MM.1S (cell line): ENCODE measurements at regions not wholly inside any gene's neighbourhood (a gene's known extent, or its start where the extent isn't known, plus 50 kb on each side); places are given as distances from the start of the nearest gene placed in this dataset.

Source experiments
- DNase-seq: peaks from one replicate; pipeline ENCODE4 v3.0.0-alpha.2; 2015
- H2AFZ ChIP-seq: fragments of 300-600 bp; sonication (generic); 2 replicates; pipeline ENCODE4 v1.6.0; 2016; ENCODE audit warnings: antibody characterized with exemption, low read length
- H3F3A ChIP-seq: fragments of 300-600 bp; sonication (generic); 2 replicates; pipeline ENCODE4 v1.6.1; 2016; ENCODE audit warnings: mild to moderate bottlenecking, antibody characterized with exemption, low read length, moderate library complexity, mixed read lengths; ENCODE audit not compliant: insufficient read depth
- H3K27ac ChIP-seq: fragments of 300-600 bp; sonication (generic); 2 replicates; pipeline ENCODE4 v1.5.1; 2016; ENCODE audit warnings: mild to moderate bottlenecking, low read length
- H3K27me3 ChIP-seq: fragments of 300-600 bp; sonication (generic); replicated peaks from 2 replicates; pipeline ENCODE4 v1.6.0; 2016; ENCODE audit warnings: low read length; ENCODE audit not compliant: insufficient read depth
- H3K36me3 ChIP-seq: fragments of 300-600 bp; sonication (generic); replicated peaks from 2 replicates; pipeline ENCODE4 v1.6.1; 2016; ENCODE audit warnings: mild to moderate bottlenecking, low read length, mixed read lengths; ENCODE audit not compliant: insufficient read depth
- H3K4me1 ChIP-seq: fragments of 300-600 bp; sonication (generic); 2 replicates; pipeline ENCODE4 v1.6.1; 2016; ENCODE audit warnings: low read length, mixed read lengths
- H3K4me2 ChIP-seq: fragments of 300-600 bp; sonication (generic); 2 replicates; pipeline ENCODE4 v1.6.0; 2016; ENCODE audit warnings: low read depth, low read length
- H3K4me3 ChIP-seq: fragments of 300-600 bp; sonication (generic); 2 replicates; pipeline ENCODE4 v1.5.1; 2016; ENCODE audit warnings: low read length, mixed read lengths
- H3K79me2 ChIP-seq: fragments of 300-600 bp; sonication (generic); 2 replicates; pipeline ENCODE4 v1.6.1; 2016; ENCODE audit warnings: mixed run types, low read length, mixed read lengths
- H3K9ac ChIP-seq: fragments of 300-600 bp; sonication (generic); 2 replicates; pipeline ENCODE4 v1.6.1; 2016; ENCODE audit warnings: low read length, mixed read lengths
- H3K9me2 ChIP-seq: fragments of 300-600 bp; sonication (generic); replicated peaks from 2 replicates; pipeline ENCODE4 v1.6.1; 2016; ENCODE audit warnings: mild to moderate bottlenecking, low read length, mixed read lengths; ENCODE audit not compliant: insufficient read depth
- H3K9me3 ChIP-seq: fragments of 300-600 bp; sonication (generic); replicated peaks from 2 replicates; pipeline ENCODE4 v1.6.1; 2016; ENCODE audit warnings: mild to moderate bottlenecking, low read length, mixed read lengths; ENCODE audit not compliant: insufficient read depth
- H4K20me1 ChIP-seq: fragments of 300-600 bp; sonication (generic); 2 replicates; pipeline ENCODE4 v1.6.1; 2016; ENCODE audit warnings: mild to moderate bottlenecking, low read length, moderate library complexity, mixed read lengths; ENCODE audit not compliant: insufficient read depth
- EZH2 ChIP-seq: fragments of 300-600 bp; sonication (generic); optimal IDR thresholded peaks from 2 replicates; pipeline ENCODE3; 2017; ENCODE audit warnings: low read depth, mild to moderate bottlenecking, antibody characterized with exemption, low read length, mixed read lengths
- EZH2phosphoT487 ChIP-seq: fragments of 300-600 bp; sonication (generic); IDR thresholded peaks from 2 replicates; pipeline ENCODE4 v1.6.1; 2018; ENCODE audit warnings: antibody characterized with exemption, low read length
- TF ChIP-seq, protein P1 (sequence below): fragments of 300-600 bp; sonication (generic); IDR thresholded peaks from 2 replicates; pipeline ENCODE4 v1.5.1; 2016; ENCODE audit warnings: antibody characterized with exemption, low read length, mixed read lengths

- Histone ChIP-seq H3K4me3 (no peak overlapping the region), H3K9me3 (no peaks in the 10 kb centered on the region), H3K9ac (no peak overlapping the region), H3K27ac (no peak overlapping the region), H3K27me3 (no peaks in the 10 kb centered on the region), H3K4me2 (no peak overlapping the region), H4K20me1 (no peaks in the 10 kb centered on the region), H2AFZ (no peak overlapping the region), H3K4me1 (0 out of 2 replicates have a peak, but pooled peaks cover 8% of the 10 kb centered on the region), H3K79me2 (no peaks in the 10 kb centered on the region), H3K36me3 (no peaks in the 10 kb centered on the region), H3K9me2 (no peaks in the 10 kb centered on the region), H3F3A (no peaks in the 10 kb centered on the region)
- no peak for TF ChIP-seq EZH2
- TF ChIP-seq, protein P1, sequence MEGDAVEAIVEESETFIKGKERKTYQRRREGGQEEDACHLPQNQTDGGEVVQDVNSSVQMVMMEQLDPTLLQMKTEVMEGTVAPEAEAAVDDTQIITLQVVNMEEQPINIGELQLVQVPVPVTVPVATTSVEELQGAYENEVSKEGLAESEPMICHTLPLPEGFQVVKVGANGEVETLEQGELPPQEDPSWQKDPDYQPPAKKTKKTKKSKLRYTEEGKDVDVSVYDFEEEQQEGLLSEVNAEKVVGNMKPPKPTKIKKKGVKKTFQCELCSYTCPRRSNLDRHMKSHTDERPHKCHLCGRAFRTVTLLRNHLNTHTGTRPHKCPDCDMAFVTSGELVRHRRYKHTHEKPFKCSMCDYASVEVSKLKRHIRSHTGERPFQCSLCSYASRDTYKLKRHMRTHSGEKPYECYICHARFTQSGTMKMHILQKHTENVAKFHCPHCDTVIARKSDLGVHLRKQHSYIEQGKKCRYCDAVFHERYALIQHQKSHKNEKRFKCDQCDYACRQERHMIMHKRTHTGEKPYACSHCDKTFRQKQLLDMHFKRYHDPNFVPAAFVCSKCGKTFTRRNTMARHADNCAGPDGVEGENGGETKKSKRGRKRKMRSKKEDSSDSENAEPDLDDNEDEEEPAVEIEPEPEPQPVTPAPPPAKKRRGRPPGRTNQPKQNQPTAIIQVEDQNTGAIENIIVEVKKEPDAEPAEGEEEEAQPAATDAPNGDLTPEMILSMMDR, result no peak
- TF ChIP-seq EZH2phosphoT487, result no peak
- no peak for DNase-seq
These were observed 92.0 kb upstream of the RALGPS2 start for GRCh38 chr1:178633056-178633455.

- Histone ChIP-seq H3K27ac (no peak overlapping the region), H3K4me2 (no peak overlapping the region), H3F3A (no peaks in the 10 kb centered on the region), H3K9me3 (no peaks in the 10 kb centered on the region), H3K9me2 (no peaks in the 10 kb centered on the region), H3K9ac (no peak overlapping the region), H2AFZ (no peak overlapping the region), H3K79me2 (no peaks in the 10 kb centered on the region), H3K27me3 (no peaks in the 10 kb centered on the region), H4K20me1 (no peaks in the 10 kb centered on the region), H3K4me3 (no peak overlapping the region), H3K4me1 (no peaks in the 10 kb centered on the region), H3K36me3 (no peaks in the 10 kb centered on the region)
- no peak for TF ChIP-seq EZH2phosphoT487
- TF ChIP-seq, protein P1, result no peak
- no peak for TF ChIP-seq EZH2
- no peak for DNase-seq
These were observed 90.6 kb upstream of the RALGPS2 start for GRCh38 chr1:178634445-178634844.

- Histone ChIP-seq H3K36me3 (no peaks in the 10 kb centered on the region), H2AFZ (no peak overlapping the region), H3F3A (no peaks in the 10 kb centered on the region), H3K27me3 (no peaks in the 10 kb centered on the region), H3K27ac (no peak overlapping the region), H3K9me3 (no peaks in the 10 kb centered on the region), H3K9ac (no peak overlapping the region), H3K79me2 (no peaks in the 10 kb centered on the region), H4K20me1 (no peaks in the 10 kb centered on the region), H3K9me2 (no peaks in the 10 kb centered on the region), H3K4me3 (no peak overlapping the region), H3K4me2 (no peak overlapping the region), H3K4me1 (no peaks in the 10 kb centered on the region)
- no peak for DNase-seq
- no peak for TF ChIP-seq EZH2phosphoT487
- TF ChIP-seq EZH2, result no peak
- TF ChIP-seq, protein P1, result no peak
These were observed 87.2 kb upstream of the RALGPS2 start for GRCh38 chr1:178637841-178638240.
